PC-9 (cell line): ENCODE measurements at regions not wholly inside any gene's neighbourhood (a gene's known extent, or its start where the extent isn't known, plus 50 kb on each side); places are given as distances from the start of the nearest gene placed in this dataset.

Experiments
- CTCF ChIP-seq: fragments of 200-600 bp; sonication (generic); conservative IDR thresholded peaks from 2 replicates; pipeline ENCODE4 v1.6.1; 2017; ENCODE audit warnings: mixed run types, antibody characterized with exemption, mild to moderate bottlenecking, moderate library complexity
- EZH2 ChIP-seq: fragments of 200-600 bp; sonication (generic); IDR thresholded peaks from 2 replicates; pipeline ENCODE4 v1.8.0; 2017; ENCODE audit warnings: antibody characterized with exemption, low read depth

GRCh38 chr9:105007143-105007542 lies 79.2 kb upstream of the ABCA1 start:
- TF ChIP-seq CTCF (no peak), EZH2 (no peak)
